ENCODE measurements at regions not wholly inside any gene's neighbourhood (a gene's known extent, or its start where the extent isn't known, plus 50 kb on each side); places are given as distances from the start of the nearest gene placed in this dataset.

DNA sequence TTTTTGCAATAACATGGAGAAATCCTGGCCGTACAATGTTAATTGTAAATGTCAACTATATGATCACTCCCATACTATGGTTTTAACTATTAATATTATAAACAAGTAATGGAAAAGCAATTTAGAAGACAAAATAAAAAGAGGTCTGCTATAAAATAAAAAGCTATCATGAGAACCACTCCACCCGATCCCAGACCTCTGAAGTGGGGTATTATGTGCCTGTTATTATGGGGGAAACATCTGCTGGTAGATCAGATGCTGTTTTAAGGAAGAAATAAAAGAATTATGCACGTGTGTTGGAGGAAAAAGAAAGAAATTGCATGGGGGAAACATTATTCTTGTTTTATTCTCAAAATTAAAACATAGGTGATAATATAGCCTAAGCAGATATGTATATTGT is 615.7 kb upstream of the ARID1B start:
- no peak for ATAC-seq
- no peak for DNase-seq (ENCODE audit: low spot score)
- no peak overlapping the region for H2AFZ ChIP-seq
- H3K27me3 ChIP-seq (ENCODE audit: insufficient read depth): no peaks in the 10 kb centered on the region
- no peaks in the 10 kb centered on the region for H3F3A ChIP-seq (replicated peaks; ENCODE audit: low read depth)
- no peak overlapping the region for H3K27ac ChIP-seq (ENCODE audit: low read depth)
- no peaks in the 10 kb centered on the region for H3K9me3 Mint-ChIP-seq
- H3K4me3 ChIP-seq: no peak overlapping the region
- H3K4me3 Mint-ChIP-seq: no peak overlapping the region
- no peaks in the 10 kb centered on the region for H3K27me3 Mint-ChIP-seq (ENCODE audit: insufficient read depth, low read depth, poor library complexity)
- H4K20me1 ChIP-seq (replicated peaks; ENCODE audit: insufficient read depth): no peaks in the 10 kb centered on the region
- H3K4me1 ChIP-seq (ENCODE audit: insufficient read depth): no peaks in the 10 kb centered on the region
- H3K27ac Mint-ChIP-seq: no peak overlapping the region
- H3K4me1 Mint-ChIP-seq: no peaks in the 10 kb centered on the region
- no peaks in the 10 kb centered on the region for H3K36me3 ChIP-seq (ENCODE audit: insufficient read depth)
- H3K4me2 ChIP-seq: no peak overlapping the region
- H3K79me2 ChIP-seq (replicated peaks; ENCODE audit: insufficient read depth): no peaks in the 10 kb centered on the region
- H3K9me2 ChIP-seq (ENCODE audit: insufficient read depth): 0 out of 2 replicates have a peak, but pooled peaks cover 5% of the 10 kb centered on the region
- TF ChIP-seq ZNF462 (CRISPR knock-in tag; IDR thresholded peaks at IDR 0.05) (no peak), ETS1 (IDR thresholded peaks at IDR 0.05) (no peak), STAT1 (IDR thresholded peaks at IDR 0.05; ENCODE audit: unreplicated experiment) (no peak), POLR2AphosphoS5 (IDR thresholded peaks at IDR 0.05; ENCODE audit: low read depth) (no peak), CTCF (conservative IDR thresholded peaks at IDR 0.05; ENCODE audit: low read depth in 2 of 2) (no peak), EZH2 (IDR thresholded peaks at IDR 0.05; ENCODE audit: low read depth, unreplicated experiment) (no peak), ZNF114 (CRISPR knock-in tag; IDR thresholded peaks at IDR 0.05) (no peak)
- H3K36me3 Mint-ChIP-seq (ENCODE audit: low read depth): no peaks in the 10 kb centered on the region

All from GM23338 (cell line).